ENCODE measurements at regions not wholly inside any gene's neighbourhood (a gene's known extent, or its start where the extent isn't known, plus 50 kb on each side); places are given as distances from the start of the nearest gene placed in this dataset.

- no peak for TF ChIP-seq ZNF646 (CRISPR knock-in tag; IDR thresholded peaks at IDR 0.05)
- TF ChIP-seq, protein P1, sequence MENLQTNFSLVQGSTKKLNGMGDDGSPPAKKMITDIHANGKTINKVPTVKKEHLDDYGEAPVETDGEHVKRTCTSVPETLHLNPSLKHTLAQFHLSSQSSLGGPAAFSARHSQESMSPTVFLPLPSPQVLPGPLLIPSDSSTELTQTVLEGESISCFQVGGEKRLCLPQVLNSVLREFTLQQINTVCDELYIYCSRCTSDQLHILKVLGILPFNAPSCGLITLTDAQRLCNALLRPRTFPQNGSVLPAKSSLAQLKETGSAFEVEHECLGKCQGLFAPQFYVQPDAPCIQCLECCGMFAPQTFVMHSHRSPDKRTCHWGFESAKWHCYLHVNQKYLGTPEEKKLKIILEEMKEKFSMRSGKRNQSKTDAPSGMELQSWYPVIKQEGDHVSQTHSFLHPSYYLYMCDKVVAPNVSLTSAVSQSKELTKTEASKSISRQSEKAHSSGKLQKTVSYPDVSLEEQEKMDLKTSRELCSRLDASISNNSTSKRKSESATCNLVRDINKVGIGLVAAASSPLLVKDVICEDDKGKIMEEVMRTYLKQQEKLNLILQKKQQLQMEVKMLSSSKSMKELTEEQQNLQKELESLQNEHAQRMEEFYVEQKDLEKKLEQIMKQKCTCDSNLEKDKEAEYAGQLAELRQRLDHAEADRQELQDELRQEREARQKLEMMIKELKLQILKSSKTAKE (CRISPR knock-in tag; IDR thresholded peaks at IDR 0.05; ENCODE audit: borderline replicate concordance): no peak
- no peak for TF ChIP-seq ATF1 (CRISPR knock-in tag; IDR thresholded peaks at IDR 0.05)
- TF ChIP-seq ZBTB10 (CRISPR knock-in tag; IDR thresholded peaks at IDR 0.05; ENCODE audit: borderline replicate concordance): no peak
- TF ChIP-seq, protein P2, sequence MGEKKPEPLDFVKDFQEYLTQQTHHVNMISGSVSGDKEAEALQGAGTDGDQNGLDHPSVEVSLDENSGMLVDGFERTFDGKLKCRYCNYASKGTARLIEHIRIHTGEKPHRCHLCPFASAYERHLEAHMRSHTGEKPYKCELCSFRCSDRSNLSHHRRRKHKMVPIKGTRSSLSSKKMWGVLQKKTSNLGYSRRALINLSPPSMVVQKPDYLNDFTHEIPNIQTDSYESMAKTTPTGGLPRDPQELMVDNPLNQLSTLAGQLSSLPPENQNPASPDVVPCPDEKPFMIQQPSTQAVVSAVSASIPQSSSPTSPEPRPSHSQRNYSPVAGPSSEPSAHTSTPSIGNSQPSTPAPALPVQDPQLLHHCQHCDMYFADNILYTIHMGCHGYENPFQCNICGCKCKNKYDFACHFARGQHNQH (CRISPR knock-in tag; IDR thresholded peaks at IDR 0.05): peak; percentile 49; the same call in 1 of the 2 replicates
- TF ChIP-seq REL (CRISPR knock-in tag; conservative IDR thresholded peaks at IDR 0.05): no peak
- no peak for TF ChIP-seq MAF1 (CRISPR knock-in tag; IDR thresholded peaks at IDR 0.05; ENCODE audit: borderline replicate concordance)
- TF ChIP-seq EHMT2 (IDR thresholded peaks at IDR 0.05; ENCODE audit: borderline replicate concordance, low read depth, low read length): no peak
- no peak for TF ChIP-seq ZBTB42 (CRISPR knock-in tag; IDR thresholded peaks at IDR 0.05)
- no peak for TF ChIP-seq ZNF329 (CRISPR knock-in tag; IDR thresholded peaks at IDR 0.05; ENCODE audit: low read depth)
- TF ChIP-seq SOX5 (CRISPR knock-in tag; IDR thresholded peaks at IDR 0.05; ENCODE audit: borderline replicate concordance): peak; percentile 16; the same call in 1 of the 2 replicates
- TF ChIP-seq ZNF367 (CRISPR knock-in tag; IDR thresholded peaks at IDR 0.05; ENCODE audit: borderline replicate concordance): no peak
- no peak for TF ChIP-seq ZNF816 (CRISPR knock-in tag; IDR thresholded peaks at IDR 0.05; ENCODE audit: borderline replicate concordance)
- no peak for TF ChIP-seq RFXAP (CRISPR knock-in tag; IDR thresholded peaks at IDR 0.05; ENCODE audit: borderline replicate concordance)
- no peak for TF ChIP-seq TBL1XR1 (IDR thresholded peaks at IDR 0.05; ENCODE audit: borderline replicate concordance, low read length, partially characterized antibody)
These were observed 134.6 kb upstream of the CPEB4 start (continued) for GRCh38 chr5:173753307-173754168.

Data from HepG2 (cell line).